HuH-7.5 (cell line): ENCODE measurements at regions not wholly inside any gene's neighbourhood (a gene's known extent, or its start where the extent isn't known, plus 50 kb on each side); places are given as distances from the start of the nearest gene placed in this dataset.
"Not testable (repeated sequence)": the region's sequence is repeated elsewhere in the genome, so short reads cannot be mapped to it uniquely, and the experiment has no call there.

Source experiments
- DNase-seq: peaks from one replicate; pipeline ENCODE4 v3.0.0; 2011; ENCODE audit warnings: low spot score

- DNase-seq: not testable (repeated sequence)
These were observed 1065.1 kb downstream of the RPIA start for GRCh38 chr2:89756616-89757015.

- DNase-seq: not testable (repeated sequence)
These were observed 1067.0 kb downstream of the RPIA start for GRCh38 chr2:89758332-89759026.

GRCh38 chr2:89760762-89761161 lies 1069.3 kb downstream of the RPIA start:
- DNase-seq: not testable (repeated sequence)

- DNase-seq: not testable (repeated sequence)
These were observed 1069.7 kb downstream of the RPIA start for GRCh38 chr2:89761171-89761570.

- DNase-seq: not testable (repeated sequence)
These were observed 1070.4 kb downstream of the RPIA start for GRCh38 chr2:89761863-89762262.

GRCh38 chr2:89762461-89763253 lies 1071.2 kb downstream of the RPIA start:
- DNase-seq: not testable (repeated sequence)

- no peak for DNase-seq
These were observed 1071.7 kb downstream of the RPIA start for GRCh38 chr2:89763254-89763580.

GRCh38 chr2:89763581-89764485 lies 1072.4 kb downstream of the RPIA start:
- DNase-seq: no peak

- DNase-seq: not testable (repeated sequence)
These were observed 1073.3 kb downstream of the RPIA start for GRCh38 chr2:89764571-89765360.

GRCh38 chr2:89765361-89765718 lies 1073.9 kb downstream of the RPIA start:
- DNase-seq: not testable (repeated sequence)

- DNase-seq: not testable (repeated sequence)
These were observed 1074.9 kb downstream of the RPIA start for GRCh38 chr2:89766141-89766990.

GRCh38 chr2:89767058-89767457 lies 1075.6 kb downstream of the RPIA start:
- DNase-seq: not testable (repeated sequence)

- DNase-seq: no peak
These were observed 1076.3 kb downstream of the RPIA start for GRCh38 chr2:89767572-89768435.

- no peak for DNase-seq
These were observed 1084.4 kb downstream of the RPIA start for GRCh38 chr2:89775885-89776284.

GRCh38 chr2:89780318-89780717 lies 1088.8 kb downstream of the RPIA start:
- DNase-seq: no peak

- DNase-seq: no peak
These were observed 1090.5 kb downstream of the RPIA start for GRCh38 chr2:89781962-89782361.

GRCh38 chr2:89784960-89785359 lies 1093.5 kb downstream of the RPIA start:
- no peak for DNase-seq

- not testable (repeated sequence) for DNase-seq
These were observed 1094.1 kb downstream of the RPIA start for GRCh38 chr2:89785528-89785927.

- not testable (repeated sequence) for DNase-seq
These were observed 1095.2 kb downstream of the RPIA start for GRCh38 chr2:89786642-89787041.

GRCh38 chr2:89795530-89795929 lies 1104.1 kb downstream of the RPIA start:
- not testable (repeated sequence) for DNase-seq
